Hematopoietic multipotent progenitor cell (in vitro differentiated cells): ENCODE measurements at regions not wholly inside any gene's neighbourhood (a gene's known extent, or its start where the extent isn't known, plus 50 kb on each side); places are given as distances from the start of the nearest gene placed in this dataset.
"Not testable (repeated sequence)": the region's sequence is repeated elsewhere in the genome, so short reads cannot be mapped to it uniquely, and the experiment has no call there.

ENCODE experiments used
- DNase-seq, 3 donors: peaks; one replicate each; pipeline ENCODE4 v3.0.0-alpha.2; 2011 to 2015; ENCODE audit warnings: low read depth in 2 of 3, low spot score in 2 of 3

DNA sequence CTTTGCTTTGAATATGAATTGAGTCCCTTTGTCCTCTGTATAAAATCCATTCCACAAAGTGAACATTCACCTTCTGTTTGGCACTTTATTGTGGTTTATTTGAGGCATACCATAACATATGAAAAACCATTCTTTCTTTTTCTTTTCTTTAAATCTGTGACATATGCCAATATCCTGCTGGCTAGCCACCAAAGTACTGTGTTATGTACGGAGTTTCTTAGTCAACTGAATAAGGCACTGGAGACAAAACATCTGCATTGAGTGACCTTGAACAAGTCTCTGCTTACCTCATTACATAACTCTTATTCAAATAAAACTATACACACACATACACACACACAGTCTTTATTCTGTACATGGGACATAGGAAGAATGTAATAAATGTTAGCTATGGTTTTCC lies 872.8 kb downstream of the C4orf33 start:
- no peak for DNase-seq

DNA sequence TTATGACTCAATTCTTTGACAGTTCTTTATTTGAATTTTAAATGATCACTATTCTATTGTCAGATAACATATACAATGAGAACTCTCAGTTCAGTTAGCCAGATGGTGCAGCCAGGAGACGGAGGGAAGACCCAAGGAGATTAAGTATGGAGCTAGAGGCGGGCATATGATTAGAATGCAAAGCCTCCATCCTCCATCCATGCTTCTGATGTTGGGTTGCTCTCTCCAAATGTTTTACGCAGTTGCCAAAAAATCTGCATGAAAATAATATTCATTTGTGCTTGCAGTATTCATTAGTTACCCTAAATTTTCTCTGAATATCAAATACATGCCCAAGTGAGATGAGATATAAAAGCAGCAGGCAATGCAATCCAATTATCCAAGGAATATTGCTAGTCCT lies 874.8 kb downstream of the C4orf33 start:
- DNase-seq: no peak

DNA sequence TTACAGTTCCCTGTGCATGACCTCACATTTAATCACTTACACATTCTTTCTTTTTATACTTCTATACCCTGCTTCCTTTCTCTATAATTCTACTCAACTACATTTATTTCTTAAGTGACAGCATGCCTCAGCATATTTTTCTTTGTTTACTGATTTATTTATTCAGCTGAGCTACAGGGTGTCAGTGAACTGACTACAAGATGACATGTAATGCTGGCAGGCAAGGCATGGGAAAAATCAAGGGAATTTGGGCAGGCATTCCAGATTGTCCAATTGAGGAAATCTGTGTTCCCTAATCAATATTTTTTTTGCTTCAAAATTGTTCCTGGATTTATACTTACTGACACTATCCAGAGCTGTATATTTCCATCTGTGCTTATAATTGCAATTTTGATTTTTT lies 875.5 kb downstream of the C4orf33 start:
- no peak for DNase-seq

- DNase-seq: no peak
Observed at GRCh38 chr4:129972257-129972656, 876.3 kb downstream of the C4orf33 start.

- no peak for DNase-seq
Observed at GRCh38 chr4:129974730-129975129, 878.8 kb downstream of the C4orf33 start.

- DNase-seq: no peak
Observed at GRCh38 chr4:129978315-129978714, 882.4 kb downstream of the C4orf33 start.

GRCh38 chr4:129988957-129989356 lies 893.0 kb downstream of the C4orf33 start:
- DNase-seq: no peak

DNA sequence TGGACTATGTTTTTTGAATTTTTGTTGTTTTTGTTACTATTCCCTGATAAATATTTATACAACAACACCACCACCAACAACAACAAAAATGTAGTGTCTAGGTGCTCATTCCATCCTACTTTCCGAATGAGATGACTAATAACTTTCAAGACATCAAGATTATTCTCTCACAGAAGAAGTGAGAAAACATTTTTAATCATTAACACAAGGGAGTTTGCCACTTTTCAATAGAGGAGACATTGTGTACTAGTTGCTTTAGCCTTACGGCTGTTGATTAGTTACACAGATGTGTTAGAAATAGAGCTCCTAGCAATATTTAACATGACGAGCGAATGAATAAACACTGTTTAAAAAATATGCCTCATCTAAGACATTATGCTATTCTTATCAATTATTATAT lies 898.8 kb downstream of the C4orf33 start:
- no peak for DNase-seq

- no peak for DNase-seq
Observed at GRCh38 chr4:129998436-129999150, 902.6 kb downstream of the C4orf33 start.

DNA sequence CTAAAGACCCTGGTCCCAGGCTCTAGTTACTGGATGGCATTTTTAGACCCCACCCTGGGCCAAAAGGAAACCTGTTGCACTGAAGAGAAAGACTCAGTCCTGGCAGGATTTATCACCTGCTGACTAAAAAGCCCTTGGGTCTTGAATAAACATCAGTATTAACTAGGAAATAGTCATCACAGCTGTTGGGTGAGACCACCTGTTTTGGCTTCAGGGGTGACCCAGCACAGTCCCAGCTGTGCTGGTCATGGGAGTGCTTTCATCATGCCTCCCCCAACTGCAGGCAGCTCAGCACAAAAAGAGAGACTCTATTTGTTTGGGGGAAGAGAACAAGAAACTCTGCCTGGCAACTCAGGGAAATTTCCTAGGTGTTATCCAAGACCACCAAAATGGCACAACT lies 903.2 kb downstream of the C4orf33 start:
- no peak for DNase-seq

DNA sequence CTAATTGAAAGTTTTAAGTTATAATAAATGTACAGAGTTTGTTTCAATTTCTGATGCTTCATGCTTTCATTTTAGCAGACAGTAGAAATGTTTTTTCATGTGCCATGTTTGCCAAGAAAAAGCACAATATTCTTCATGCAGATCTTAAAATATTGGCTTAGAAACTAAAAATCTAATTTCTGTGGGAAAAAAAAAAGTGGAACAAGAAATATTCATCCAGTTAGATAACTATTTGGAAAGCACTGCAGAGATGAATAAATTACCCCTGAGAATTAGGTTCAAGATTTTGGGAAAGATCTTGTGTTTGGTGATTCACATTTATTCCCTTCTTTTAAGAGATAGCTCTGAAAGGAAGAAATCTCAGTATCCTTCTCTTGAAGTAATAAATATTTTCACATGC lies 912.5 kb downstream of the C4orf33 start:
- no peak for DNase-seq

DNA sequence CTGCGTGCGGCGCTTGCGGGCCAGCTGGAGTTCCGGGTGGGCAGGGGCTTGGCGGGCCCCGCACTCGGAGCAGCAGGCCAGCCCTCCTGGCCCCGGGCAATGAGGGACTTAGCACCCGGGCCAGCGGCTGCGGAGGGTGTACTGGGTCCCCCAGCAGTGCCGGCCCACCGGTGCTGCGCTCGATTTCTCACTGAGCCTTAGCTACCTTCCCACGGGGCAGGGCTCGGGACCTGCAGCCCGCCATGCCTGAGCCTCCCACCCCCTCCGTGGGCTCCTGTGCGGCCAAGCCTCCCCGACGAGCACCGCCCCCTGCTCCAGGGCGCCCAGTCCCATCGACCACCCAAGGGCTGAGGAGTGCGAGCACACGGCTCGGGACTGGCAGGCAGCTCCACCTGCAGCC lies 916.9 kb downstream of the C4orf33 start:
- not testable (repeated sequence) for DNase-seq

DNA sequence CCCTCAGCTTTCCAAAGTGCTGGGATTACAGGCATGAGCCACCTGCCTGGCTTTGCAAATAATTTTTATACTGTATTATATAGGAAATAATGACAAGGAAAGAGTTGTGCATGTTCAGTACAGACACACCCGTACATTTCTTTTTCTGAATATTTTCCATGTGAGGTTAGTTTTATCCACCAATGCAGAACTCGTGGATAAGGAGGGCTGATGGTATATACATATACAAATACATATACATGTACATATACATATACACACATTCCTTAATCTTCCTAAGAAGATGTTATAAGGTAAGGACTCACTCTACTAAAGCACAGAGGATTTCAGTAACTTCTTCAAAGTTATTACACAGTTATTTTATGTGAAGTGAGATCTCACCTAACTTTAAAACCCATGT lies 925.8 kb downstream of the C4orf33 start:
- DNase-seq: no peak

- no peak for DNase-seq
Observed at GRCh38 chr4:130023088-130023487, 927.1 kb downstream of the C4orf33 start.

DNA sequence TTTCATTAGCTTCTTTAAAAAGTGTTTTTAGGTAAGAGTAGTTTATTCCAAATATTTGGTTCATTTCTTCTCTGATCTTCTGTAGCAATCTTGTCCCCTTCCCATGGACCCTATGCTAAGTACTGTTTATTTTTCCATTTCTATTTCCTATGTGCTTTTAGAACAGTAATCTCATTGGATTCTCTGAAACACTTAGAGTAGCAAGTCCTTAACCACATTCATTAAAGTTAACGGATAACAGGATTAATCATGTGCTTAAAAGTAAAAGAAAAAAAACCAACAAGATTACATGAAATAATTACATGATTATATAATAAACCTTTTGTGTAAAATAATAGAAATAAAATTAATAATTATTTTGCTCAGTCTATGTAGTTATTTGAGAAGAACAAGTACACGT lies 929.7 kb downstream of the C4orf33 start:
- no peak for DNase-seq

- DNase-seq: no peak
Observed at GRCh38 chr4:130026185-130026584, 930.2 kb downstream of the C4orf33 start.

DNA sequence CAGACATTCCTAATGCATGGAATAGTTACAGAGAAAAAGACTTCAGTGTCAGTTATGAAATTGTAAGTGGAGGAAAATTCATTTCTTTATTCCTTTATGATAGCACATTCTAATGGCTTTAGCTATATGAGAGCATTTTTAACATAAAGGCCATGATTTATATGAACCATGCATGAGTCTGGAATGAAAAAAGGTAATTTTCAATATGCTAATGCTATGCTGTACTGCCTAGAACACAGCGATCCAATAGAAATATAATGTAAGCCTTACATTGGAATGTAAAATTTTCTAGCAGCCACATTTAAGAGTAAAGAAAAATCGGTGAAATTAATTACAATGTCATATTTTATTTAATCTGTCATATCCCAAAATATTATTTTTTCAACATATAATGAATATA lies 932.0 kb downstream of the C4orf33 start:
- DNase-seq: no peak

GRCh38 chr4:130028552-130028951 lies 932.6 kb downstream of the C4orf33 start:
- DNase-seq: peak in 2 of 3 donors; percentile 16 to 46

DNA sequence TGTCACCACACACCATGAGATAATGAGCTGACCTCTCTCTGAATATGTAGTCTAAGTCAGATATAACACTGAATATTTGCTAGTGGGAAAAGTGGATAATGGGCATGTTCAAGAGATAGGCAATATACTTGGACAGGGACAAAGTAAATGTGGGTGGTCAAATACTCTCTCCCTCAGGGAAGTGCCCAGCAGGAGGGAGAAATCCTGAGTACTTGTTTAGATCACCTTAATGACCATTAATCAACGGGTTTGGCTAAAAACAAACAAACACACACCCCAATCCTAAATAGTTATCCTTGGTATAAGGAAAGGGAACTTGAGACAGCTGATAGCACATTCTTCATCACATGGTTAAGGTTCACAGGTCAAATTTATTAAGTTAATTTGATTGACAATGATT lies 933.5 kb downstream of the C4orf33 start:
- DNase-seq: no peak

DNA sequence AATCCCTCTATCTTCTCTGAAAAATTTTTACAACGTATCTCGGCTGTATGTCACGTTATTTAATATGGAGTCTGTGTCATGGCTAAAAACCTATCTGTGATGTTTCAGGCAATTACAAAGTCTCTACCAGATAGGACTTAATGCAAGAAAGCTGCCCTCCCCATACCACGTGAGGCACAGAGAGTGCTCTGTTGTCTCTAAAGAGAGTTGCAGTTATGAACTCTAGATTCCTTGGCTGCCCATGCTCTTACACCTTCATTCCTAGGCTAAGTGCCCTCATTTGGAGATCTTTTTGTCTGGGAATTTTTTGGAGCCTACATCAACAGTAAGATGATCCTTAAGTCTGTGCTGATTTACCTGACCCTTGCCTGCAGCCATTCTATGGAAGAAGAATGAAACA lies 935.9 kb downstream of the C4orf33 start:
- no peak for DNase-seq

DNA sequence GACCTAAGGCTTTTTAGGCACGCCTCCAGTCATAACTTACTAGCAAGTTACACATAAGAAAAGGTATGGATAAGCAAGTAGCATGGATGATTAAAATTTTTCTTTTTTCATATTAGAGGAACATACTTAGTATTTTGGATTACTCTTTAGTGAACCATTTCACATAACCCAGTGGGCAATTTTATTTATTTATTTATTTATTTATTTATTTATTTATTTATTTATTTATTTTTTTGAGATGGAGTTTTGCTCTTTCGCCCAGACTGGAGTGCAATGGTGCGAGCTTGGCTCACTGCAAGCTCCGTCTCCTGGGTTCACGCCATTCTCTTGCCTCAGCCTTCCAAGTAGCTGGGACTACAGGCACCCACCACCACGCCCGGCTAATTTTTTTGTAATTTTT lies 937.7 kb downstream of the C4orf33 start:
- not testable (repeated sequence) for DNase-seq

- no peak for DNase-seq
Observed at GRCh38 chr4:130034876-130035275, 938.9 kb downstream of the C4orf33 start.

DNA sequence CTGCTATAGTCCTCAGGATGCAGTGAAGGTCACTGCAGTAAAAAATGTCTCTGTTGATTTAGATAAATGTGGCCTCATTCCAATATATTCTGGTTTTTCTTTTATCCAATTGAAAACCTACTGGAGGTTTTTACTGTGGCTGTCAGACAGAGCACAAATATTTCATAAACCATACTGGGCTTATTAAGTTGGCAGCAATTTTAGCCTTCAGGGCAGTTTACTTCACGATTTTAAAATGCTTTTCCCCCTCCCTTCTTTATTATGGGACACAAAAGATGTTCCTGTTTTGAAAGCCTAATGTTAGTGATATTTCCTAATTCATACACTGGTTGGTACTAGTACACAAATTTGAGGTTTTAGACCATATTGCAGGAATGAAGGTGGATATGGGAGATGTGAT lies 939.4 kb downstream of the C4orf33 start:
- DNase-seq: no peak
